ENCODE measurements at regions not wholly inside any gene's neighbourhood (a gene's known extent, or its start where the extent isn't known, plus 50 kb on each side); places are given as distances from the start of the nearest gene placed in this dataset.
A peak's percentile ranks its signal among the peaks of the same experiment; 100 is the strongest.
"Not testable (repeated sequence)": the region's sequence is repeated elsewhere in the genome, so short reads cannot be mapped to it uniquely, and the experiment has no call there.

- DNase-seq (ENCODE audit: low read depth in 2 of 2), result no peak
- no peak for TF ChIP-seq CTCF (IDR thresholded peaks at IDR 0.05; ENCODE audit: low read depth, low read length)
- H3K4me3 ChIP-seq (replicated peaks in 1 of 2; ENCODE audit: low read depth in 2 of 2, low read length in 2 of 2), result no peak overlapping the region
Observed at GRCh38 chr6:118367314-118367713, 180.8 kb upstream of the PLN start.

GRCh38 chr6:118370722-118371121, 177.4 kb upstream of the PLN start:
- peak in 1 of 2 donors; percentile 54 for DNase-seq (ENCODE audit: low read depth in 2 of 2)
- no peak overlapping the region for H3K4me3 ChIP-seq (replicated peaks in 1 of 2; ENCODE audit: low read depth in 2 of 2, low read length in 2 of 2)
- no peak for TF ChIP-seq CTCF (IDR thresholded peaks at IDR 0.05; ENCODE audit: low read depth, low read length)

GRCh38 chr6:118371955-118372354, 176.1 kb upstream of the PLN start:
- no peak overlapping the region for H3K4me3 ChIP-seq (replicated peaks in 1 of 2; ENCODE audit: low read depth in 2 of 2, low read length in 2 of 2)

GRCh38 chr6:118372413-118372812, 175.7 kb upstream of the PLN start:
- peak; percentile 23 to 42 for DNase-seq (ENCODE audit: low read depth in 2 of 2)
- no peak for TF ChIP-seq CTCF (IDR thresholded peaks at IDR 0.05; ENCODE audit: low read depth, low read length)
- no peak overlapping the region for H3K4me3 ChIP-seq (replicated peaks in 1 of 2; ENCODE audit: low read depth in 2 of 2, low read length in 2 of 2)

More at GRCh38 chr6:118371955-118372354, 176.1 kb upstream of the PLN start:
- TF ChIP-seq CTCF (IDR thresholded peaks at IDR 0.05; ENCODE audit: low read depth, low read length), result no peak
- no peak for DNase-seq (ENCODE audit: low read depth in 2 of 2)

- TF ChIP-seq CTCF (IDR thresholded peaks at IDR 0.05; ENCODE audit: low read depth, low read length), result no peak
- DNase-seq (ENCODE audit: low read depth in 2 of 2), result no peak
- no peak overlapping the region for H3K4me3 ChIP-seq (replicated peaks in 1 of 2; ENCODE audit: low read depth in 2 of 2, low read length in 2 of 2)
Observed at GRCh38 chr6:118377711-118378414, 170.2 kb upstream of the PLN start.

GRCh38 chr6:118380620-118381019, 167.5 kb upstream of the PLN start:
- H3K4me3 ChIP-seq (replicated peaks in 1 of 2; ENCODE audit: low read depth in 2 of 2, low read length in 2 of 2); DNase-seq (ENCODE audit: low read depth in 2 of 2): not testable (repeated sequence)

GRCh38 chr6:118382126-118382525, 166.0 kb upstream of the PLN start:
- TF ChIP-seq CTCF (IDR thresholded peaks at IDR 0.05; ENCODE audit: low read depth, low read length), result no peak
- DNase-seq (ENCODE audit: low read depth in 2 of 2), result no peak

More at GRCh38 chr6:118382126-118382525, 166.0 kb upstream of the PLN start:
- no peak overlapping the region for H3K4me3 ChIP-seq (replicated peaks in 1 of 2; ENCODE audit: low read depth in 2 of 2, low read length in 2 of 2)

All from cardiac fibroblast (primary cell).